ENCODE measurements at regions not wholly inside any gene's neighbourhood (a gene's known extent, or its start where the extent isn't known, plus 50 kb on each side); places are given as distances from the start of the nearest gene placed in this dataset.

- TF ChIP-seq CTCF (IDR thresholded peaks at IDR 0.05), result no peak
- Histone ChIP-seq H3K4me1 (ENCODE audit: low read depth) (no peaks in the 10 kb centered on the region), H3K36me3 (ENCODE audit: low read depth) (no peaks in the 10 kb centered on the region), H3K9me3 (no peaks in the 10 kb centered on the region), H3K4me3 (no peak overlapping the region)
- ATAC-seq, result no peak
- intact Hi-C loops (cut with DNase I, micrococcal nuclease), result no loop called here
- no peak for DNase-seq
These were observed 594.5 kb upstream of the ARRDC3 start for GRCh38 chr5:91977579-91977978.

GRCh38 chr5:91976451-91976850 lies 593.3 kb upstream of the ARRDC3 start:
- DNase-seq (no peak), ATAC-seq (no peak)
- H3K36me3 ChIP-seq (ENCODE audit: low read depth), result no peaks in the 10 kb centered on the region
- intact Hi-C loops (cut with DNase I, micrococcal nuclease), result no loop called here
- no peaks in the 10 kb centered on the region for H3K9me3 ChIP-seq
- TF ChIP-seq CTCF (IDR thresholded peaks at IDR 0.05), result no peak
- H3K4me1 ChIP-seq (ENCODE audit: low read depth), result no peaks in the 10 kb centered on the region
- no peak overlapping the region for H3K4me3 ChIP-seq

- H3K4me3 ChIP-seq, result no peak overlapping the region
- intact Hi-C loops (cut with DNase I, micrococcal nuclease), result no loop called here
- no peaks in the 10 kb centered on the region for H3K4me1 ChIP-seq (ENCODE audit: low read depth)
- no peaks in the 10 kb centered on the region for H3K9me3 ChIP-seq
- TF ChIP-seq CTCF (IDR thresholded peaks at IDR 0.05), result no peak
- no peak for DNase-seq
- no peaks in the 10 kb centered on the region for H3K36me3 ChIP-seq (ENCODE audit: low read depth)
- ATAC-seq, result no peak
These were observed 580.0 kb upstream of the ARRDC3 start for GRCh38 chr5:91963166-91963565.

- no peak overlapping the region for H3K4me3 ChIP-seq
- H3K9me3 ChIP-seq, result no peaks in the 10 kb centered on the region
- H3K36me3 ChIP-seq (ENCODE audit: low read depth), result no peaks in the 10 kb centered on the region
- intact Hi-C loops (cut with DNase I, micrococcal nuclease), result no loop called here
- DNase-seq, result no peak
- no peaks in the 10 kb centered on the region for H3K4me1 ChIP-seq (ENCODE audit: low read depth)
- no peak for ATAC-seq
- no peak for TF ChIP-seq CTCF (IDR thresholded peaks at IDR 0.05)
These were observed 574.5 kb upstream of the ARRDC3 start for GRCh38 chr5:91957666-91958065.

GRCh38 chr5:91956738-91957137 lies 573.6 kb upstream of the ARRDC3 start:
- H3K9me3 ChIP-seq, result no peaks in the 10 kb centered on the region
- intact Hi-C loops (cut with DNase I, micrococcal nuclease), result no loop called here

More at GRCh38 chr5:91956738-91957137, 573.6 kb upstream of the ARRDC3 start:
- no peak for DNase-seq
- no peak overlapping the region for H3K4me3 ChIP-seq
- no peak for ATAC-seq
- H3K36me3 ChIP-seq (ENCODE audit: low read depth), result no peaks in the 10 kb centered on the region
- H3K4me1 ChIP-seq (ENCODE audit: low read depth), result no peaks in the 10 kb centered on the region
- TF ChIP-seq CTCF (IDR thresholded peaks at IDR 0.05), result no peak

All from mucosa of descending colon (tissue), 3 donors.